OCI-M2 (cell line): ENCODE measurements at regions not wholly inside any gene's neighbourhood (a gene's known extent, or its start where the extent isn't known, plus 50 kb on each side); places are given as distances from the start of the nearest gene placed in this dataset.
A peak's percentile ranks its signal among the peaks of the same experiment; 100 is the strongest.

Source experiments
- DNase-seq: peaks from one replicate; lab custom pipeline; 2025; ENCODE audit not compliant: unreplicated experiment; lab: John Stamatoyannopoulos, UW

GRCh38 chr2:195606179-195606578 is 50.8 kb upstream of the SLC39A10 start:
- no peak for DNase-seq

- DNase-seq: no peak
Measured at GRCh38 chr2:195604706-195605105, 52.3 kb upstream of the SLC39A10 start.

DNA sequence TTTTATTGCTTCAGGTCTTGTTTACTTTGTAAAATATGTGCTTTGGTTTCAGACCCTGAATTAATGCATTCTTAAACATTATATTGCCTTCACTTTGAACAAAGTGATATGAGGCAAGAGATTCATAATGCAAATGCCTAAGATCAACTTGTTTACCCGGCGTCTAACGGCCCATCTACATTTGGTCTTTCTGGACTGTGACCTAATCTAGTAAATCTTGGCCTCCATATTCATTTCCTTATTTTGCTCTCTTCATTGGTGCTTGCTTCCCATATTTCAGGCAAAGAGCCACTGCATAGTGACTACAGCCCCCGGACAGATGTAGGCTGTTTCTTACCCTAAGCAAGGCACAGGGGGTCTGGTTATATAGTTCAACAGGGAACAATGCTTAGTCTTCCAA is 53.0 kb upstream of the SLC39A10 start:
- no peak for DNase-seq

- DNase-seq: no peak
Measured at GRCh38 chr2:195603408-195603807, 53.6 kb upstream of the SLC39A10 start.

DNA sequence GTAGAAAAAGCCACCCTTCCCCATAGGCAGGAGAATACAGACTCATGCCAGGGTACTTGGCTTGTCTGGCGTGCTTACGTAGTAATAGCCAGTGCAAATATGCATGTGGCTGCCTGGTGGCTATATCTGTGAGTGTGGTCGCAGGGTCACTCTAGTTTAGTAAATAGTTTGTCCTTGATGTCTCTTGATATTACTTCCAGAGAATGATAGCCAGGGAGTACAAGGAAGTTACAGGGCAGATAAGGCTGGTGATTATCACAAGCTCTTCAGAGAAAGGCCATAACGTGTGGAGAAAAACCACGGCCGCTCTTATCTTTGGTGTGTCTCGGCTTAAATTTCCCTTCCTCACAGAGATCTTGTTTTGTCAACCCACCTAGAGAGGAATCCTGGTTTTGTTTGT is 54.3 kb upstream of the SLC39A10 start:
- no peak for DNase-seq

DNA sequence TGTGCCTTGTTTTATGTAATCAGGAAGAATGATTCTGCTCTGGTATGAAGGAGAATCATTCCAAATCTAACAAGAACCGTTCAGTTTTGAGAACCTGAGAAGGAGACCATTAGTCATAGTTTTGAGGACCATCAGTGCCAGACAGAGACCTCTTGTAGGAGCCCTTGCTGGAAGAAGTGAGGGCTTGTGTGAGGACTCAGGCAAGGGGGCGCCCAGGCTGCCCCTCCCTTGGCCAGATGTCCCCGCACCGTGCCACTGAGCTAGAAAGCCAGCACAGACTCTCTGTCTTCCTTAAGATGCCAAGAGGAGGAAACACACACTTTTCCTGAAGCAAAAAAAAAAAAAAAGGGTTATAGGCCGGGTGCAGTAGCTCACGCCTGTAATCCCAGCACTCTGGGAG is 55.7 kb upstream of the SLC39A10 start:
- no peak for DNase-seq

DNA sequence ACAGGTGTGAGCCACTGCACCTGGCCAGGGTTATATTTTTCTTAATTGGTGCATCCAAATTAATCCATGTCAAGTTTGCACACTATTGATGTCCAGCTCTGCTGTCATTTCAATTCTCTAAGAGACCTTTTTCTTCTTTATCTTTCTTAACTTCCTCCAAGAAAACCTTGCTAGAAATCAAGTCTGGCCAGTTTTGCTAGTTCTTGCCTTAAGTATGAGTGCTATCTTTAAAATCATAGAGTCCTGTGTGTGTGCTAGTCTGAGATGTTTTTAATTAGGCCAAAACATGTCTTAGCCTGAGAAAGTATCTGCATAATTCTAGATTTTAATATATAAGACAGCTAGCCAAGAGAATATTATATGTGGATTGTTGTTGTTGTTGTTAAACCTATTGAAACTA is 56.2 kb upstream of the SLC39A10 start:
- no peak for DNase-seq

- no peak for DNase-seq
Measured at GRCh38 chr2:195596840-195597239, 60.2 kb upstream of the SLC39A10 start.

- peak; percentile 22 for DNase-seq
Measured at GRCh38 chr2:195595825-195596224, 61.2 kb upstream of the SLC39A10 start.

DNA sequence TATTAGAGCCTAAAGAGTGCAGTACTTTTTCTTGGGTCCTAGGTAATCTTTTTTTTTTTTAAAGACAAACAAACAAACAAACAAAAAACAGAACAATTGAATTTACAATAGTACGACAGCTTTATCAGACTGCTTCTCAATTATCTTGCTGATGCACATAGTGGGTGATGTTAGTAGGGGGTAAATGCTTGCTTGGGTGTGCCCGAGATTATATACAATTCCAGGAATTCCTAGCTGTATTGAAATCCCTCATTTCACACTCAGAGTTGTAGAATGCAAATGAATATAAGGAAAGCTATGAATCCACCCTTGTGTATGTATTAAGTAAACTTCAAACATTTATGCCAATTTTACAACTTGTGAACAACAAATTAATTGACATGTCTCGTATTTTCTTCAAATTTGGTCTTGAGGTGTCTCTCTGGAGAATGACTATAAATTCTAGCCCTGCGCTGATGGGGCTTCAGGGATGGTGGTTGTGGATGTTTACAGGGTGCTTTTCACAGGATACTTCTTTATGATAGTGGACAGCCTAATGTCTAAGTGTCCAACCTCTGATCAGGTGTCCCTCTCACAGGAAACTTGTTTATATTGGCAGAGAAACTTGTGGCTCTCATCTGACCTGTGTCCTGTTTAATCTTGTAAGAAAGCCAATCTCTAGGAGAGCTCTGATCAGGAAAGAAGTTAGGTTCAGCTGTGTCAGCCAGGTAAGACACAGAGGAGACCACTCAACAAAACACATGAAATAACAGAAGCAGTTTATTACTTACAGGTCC is 61.9 kb upstream of the SLC39A10 start:
- DNase-seq: no peak

- no peak for DNase-seq
Measured at GRCh38 chr2:195594248-195594647, 62.8 kb upstream of the SLC39A10 start.

- no peak for DNase-seq
Measured at GRCh38 chr2:195592105-195592504, 64.9 kb upstream of the SLC39A10 start.

DNA sequence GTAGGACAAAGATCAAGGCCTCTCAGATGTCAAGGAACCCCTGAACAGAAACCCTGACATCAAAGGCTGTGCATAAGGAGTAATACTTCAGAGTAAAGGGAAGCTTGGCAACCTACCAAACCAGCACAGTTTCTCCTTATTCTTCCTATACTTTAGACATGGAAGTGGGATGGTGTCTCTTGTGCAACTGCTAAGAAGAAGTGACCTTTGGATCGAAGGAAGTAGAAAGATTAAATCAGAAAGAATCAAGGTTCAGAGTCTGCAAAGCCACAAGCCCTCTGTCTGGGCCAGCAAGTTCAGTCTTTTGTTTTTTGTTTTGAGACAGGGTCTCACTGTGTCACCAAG is 66.2 kb upstream of the SLC39A10 start:
- no peak for DNase-seq

DNA sequence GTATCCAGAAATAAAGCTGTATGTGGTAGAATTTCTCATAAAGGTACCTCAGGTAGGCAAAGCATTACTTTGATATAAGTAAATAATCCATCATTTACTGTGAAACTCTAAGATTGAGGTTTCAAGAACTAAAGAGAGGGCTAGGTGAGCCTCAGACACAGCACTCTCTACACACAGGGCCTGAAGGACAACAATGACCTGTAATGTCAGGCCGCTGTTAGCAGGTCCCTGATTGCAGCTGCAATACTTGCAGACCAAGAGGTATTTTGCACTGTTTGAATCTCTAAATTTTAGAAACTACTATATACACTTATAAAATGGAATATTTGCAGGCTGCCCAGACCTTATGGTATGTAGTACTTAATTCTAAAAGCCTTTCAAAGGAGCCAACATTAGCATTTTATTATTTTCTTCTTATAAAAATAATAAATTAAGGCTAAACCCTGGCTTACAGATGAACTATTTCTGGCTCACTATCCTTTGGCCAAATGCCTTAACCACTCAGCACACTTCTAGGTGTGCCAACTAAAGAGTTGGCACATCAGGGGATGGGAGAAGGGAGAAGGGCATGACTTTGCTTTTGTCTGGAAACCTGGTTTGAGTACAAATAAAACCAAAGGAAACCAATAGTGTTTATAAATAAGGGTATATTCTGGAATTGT is 66.7 kb upstream of the SLC39A10 start:
- no peak for DNase-seq

- DNase-seq: no peak
Measured at GRCh38 chr2:195587966-195588365, 69.1 kb upstream of the SLC39A10 start.

GRCh38 chr2:195586062-195586714 is 70.8 kb upstream of the SLC39A10 start:
- DNase-seq: no peak

- no peak for DNase-seq
Measured at GRCh38 chr2:195582188-195582587, 74.8 kb upstream of the SLC39A10 start.

- DNase-seq: no peak
Measured at GRCh38 chr2:195579776-195580555, 77.1 kb upstream of the SLC39A10 start.

DNA sequence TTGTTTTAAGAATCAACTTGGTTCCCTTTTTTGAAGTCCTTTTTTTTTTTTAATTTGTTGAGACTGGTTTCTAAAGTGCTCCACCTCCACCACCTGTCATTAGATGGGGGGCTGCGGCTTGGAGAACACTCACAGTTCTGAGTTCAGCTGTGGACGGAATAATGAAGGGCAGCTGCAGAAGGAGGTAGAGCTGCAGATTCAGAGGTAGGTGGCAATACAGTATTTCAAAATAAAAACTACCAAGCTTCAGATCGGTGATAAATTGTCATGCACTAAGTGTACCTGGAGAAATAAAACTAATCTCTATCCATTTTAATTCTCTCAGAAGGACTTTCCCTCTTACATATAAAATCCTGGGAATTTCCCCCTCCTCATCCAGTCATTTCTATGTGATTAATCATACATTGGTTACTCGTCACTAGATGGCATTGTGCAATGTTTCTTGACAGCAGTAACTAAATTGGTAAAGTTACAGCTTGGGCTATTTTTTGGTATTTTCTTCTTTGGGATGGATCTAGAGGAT is 81.1 kb upstream of the SLC39A10 start:
- no peak for DNase-seq

- no peak for DNase-seq
Measured at GRCh38 chr2:195575016-195575415, 82.0 kb upstream of the SLC39A10 start.

DNA sequence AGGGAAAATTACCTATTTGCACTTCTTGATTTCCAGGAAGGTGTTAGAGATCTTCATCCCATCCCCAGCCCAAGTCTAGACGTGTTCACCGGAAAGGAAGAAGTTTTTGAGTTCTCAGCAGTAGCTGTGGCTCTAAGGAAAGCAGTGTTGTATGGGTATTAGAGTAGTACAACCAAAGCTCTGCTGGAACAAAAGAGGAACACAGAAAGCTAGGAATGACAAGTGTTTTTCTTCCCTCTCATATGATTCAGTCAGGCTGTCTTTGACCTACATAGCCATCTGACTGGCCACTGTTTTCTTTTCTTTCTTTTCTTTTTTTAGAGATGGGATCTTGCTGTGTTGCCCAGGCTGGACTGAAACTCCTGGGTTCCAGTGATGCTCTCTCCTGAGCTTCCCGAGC is 82.7 kb upstream of the SLC39A10 start:
- no peak for DNase-seq
